BE2C (cell line): ENCODE measurements at regions not wholly inside any gene's neighbourhood (a gene's known extent, or its start where the extent isn't known, plus 50 kb on each side); places are given as distances from the start of the nearest gene placed in this dataset.

ENCODE experiments used
- DNase-seq: peaks from one replicate; pipeline ENCODE4 v3.0.0-alpha.2; 2020
- H3K27me3 ChIP-seq: fragments of 250-450 bp; sonication (Bioruptor Pico); 2 replicates; pipeline ENCODE4 v1.5.1; 2020; ENCODE audit warnings: mild to moderate bottlenecking
- H3K36me3 ChIP-seq: fragments of 250-450 bp; sonication (Bioruptor Pico); 2 replicates; pipeline ENCODE4 v1.5.1; 2020; ENCODE audit warnings: mild to moderate bottlenecking
- H3K4me1 ChIP-seq: fragments of 250-450 bp; sonication (Bioruptor Pico); 2 replicates; pipeline ENCODE4 v1.5.1; 2020
- H3K4me3 ChIP-seq: 2 replicates; pipeline ENCODE4 v1.5.1; 2011; ENCODE audit warnings: low read depth, low read length
- H3K9me3 ChIP-seq: fragments of 250-450 bp; sonication (Bioruptor Pico); 2 replicates; pipeline ENCODE4 v1.5.1; 2020
- CTCF ChIP-seq: IDR thresholded peaks from 2 replicates; pipeline ENCODE4 v1.5.1; 2012; ENCODE audit warnings: mild to moderate bottlenecking, low read depth, low read length

GRCh38 chr5:61670941-61671340, 338.9 kb downstream of the ZSWIM6 start:
- DNase-seq, result no peak
- no peak for TF ChIP-seq CTCF
- no peak overlapping the region for H3K4me3 ChIP-seq
- H3K36me3 ChIP-seq, result no peaks in the 10 kb centered on the region
- H3K4me1 ChIP-seq, result no peaks in the 10 kb centered on the region
- H3K9me3 ChIP-seq, result no peaks in the 10 kb centered on the region
- no peaks in the 10 kb centered on the region for H3K27me3 ChIP-seq

GRCh38 chr5:61673007-61673735, 341.1 kb downstream of the ZSWIM6 start:
- no peaks in the 10 kb centered on the region for H3K4me1 ChIP-seq
- DNase-seq, result no peak

GRCh38 chr5:61674378-61674777, 342.3 kb downstream of the ZSWIM6 start:
- H3K36me3 ChIP-seq, result no peaks in the 10 kb centered on the region
- no peaks in the 10 kb centered on the region for H3K27me3 ChIP-seq
- no peak for DNase-seq
- H3K9me3 ChIP-seq, result no peaks in the 10 kb centered on the region
- H3K4me3 ChIP-seq, result no peak overlapping the region
- no peak for TF ChIP-seq CTCF
- H3K4me1 ChIP-seq, result no peaks in the 10 kb centered on the region

More at GRCh38 chr5:61673007-61673735, 341.1 kb downstream of the ZSWIM6 start:
- H3K36me3 ChIP-seq, result no peaks in the 10 kb centered on the region
- TF ChIP-seq CTCF, result no peak
- no peak overlapping the region for H3K4me3 ChIP-seq
- no peaks in the 10 kb centered on the region for H3K9me3 ChIP-seq
- no peaks in the 10 kb centered on the region for H3K27me3 ChIP-seq

GRCh38 chr5:61675015-61675692, 343.1 kb downstream of the ZSWIM6 start:
- Histone ChIP-seq H3K4me1 (no peaks in the 10 kb centered on the region), H3K9me3 (no peaks in the 10 kb centered on the region), H3K27me3 (no peaks in the 10 kb centered on the region), H3K4me3 (no peak overlapping the region), H3K36me3 (no peaks in the 10 kb centered on the region)
- DNase-seq, result no peak
- TF ChIP-seq CTCF, result no peak

GRCh38 chr5:61677220-61677619, 345.2 kb downstream of the ZSWIM6 start:
- Histone ChIP-seq H3K4me3 (no peak overlapping the region), H3K9me3 (no peaks in the 10 kb centered on the region), H3K4me1 (no peaks in the 10 kb centered on the region), H3K27me3 (no peaks in the 10 kb centered on the region; the same call in 1 of the 2 replicates), H3K36me3 (no peaks in the 10 kb centered on the region)
- TF ChIP-seq CTCF, result no peak
- DNase-seq, result no peak

GRCh38 chr5:61678966-61679365, 346.9 kb downstream of the ZSWIM6 start:
- Histone ChIP-seq H3K36me3 (no peaks in the 10 kb centered on the region), H3K9me3 (no peaks in the 10 kb centered on the region), H3K4me1 (no peaks in the 10 kb centered on the region), H3K27me3 (no peaks in the 10 kb centered on the region; the same call in 1 of the 2 replicates), H3K4me3 (no peak overlapping the region)
- TF ChIP-seq CTCF, result peak; percentile 42; the same call in 1 of the 2 replicates
- peak; percentile 50 for DNase-seq
